Posterior cingulate gyrus (tissue), 11 donors: ENCODE measurements at regions not wholly inside any gene's neighbourhood (a gene's known extent, or its start where the extent isn't known, plus 50 kb on each side); places are given as distances from the start of the nearest gene placed in this dataset.
"Not testable (repeated sequence)": the region's sequence is repeated elsewhere in the genome, so short reads cannot be mapped to it uniquely, and the experiment has no call there.

Source experiments
- DNase-seq, 10 donors: peaks; one replicate each; pipeline versions ENCODE4 v3.0.0 to v3.0.0-alpha.2; 2020 to 2021; ENCODE audit warnings: mixed read lengths in 3 of 10
- intact Hi-C: fragments of 100-400 bp; cut with DNase I; formaldehyde crosslinking; loops from one replicate; pipeline ENCODE4 v1.15.1; 2023

GRCh38 chr2:49687918-49688317 is 533.6 kb upstream of the FSHR start:
- intact Hi-C loops = loop anchor here (5.0 to 10.0 kb wide), 2 partner anchors 454 to 717 kb away; no protein-coding TSS in a partner anchor
- no peak for DNase-seq

- intact Hi-C loops = loop anchor here (5.0 to 10.0 kb wide), 2 partner anchors 455 to 718 kb away; no protein-coding TSS in a partner anchor
- DNase-seq = no peak
Observed at GRCh38 chr2:49686897-49687442, 532.7 kb upstream of the FSHR start.

GRCh38 chr2:49686291-49686690 is 532.0 kb upstream of the FSHR start:
- intact Hi-C loops = loop anchor here (5.0 to 10.0 kb wide), 2 partner anchors 456 to 719 kb away; no protein-coding TSS in a partner anchor
- no peak for DNase-seq

- intact Hi-C loops = no loop called here
- DNase-seq = no peak
Observed at GRCh38 chr2:49677227-49677626, 522.9 kb upstream of the FSHR start.

- DNase-seq = peak in 1 of 10 donors; percentile 58
- intact Hi-C loops = no loop called here
Observed at GRCh38 chr2:49664827-49665226, 510.5 kb upstream of the FSHR start.

- DNase-seq = no peak
- intact Hi-C loops = no loop called here
Observed at GRCh38 chr2:49661809-49662208, 507.5 kb upstream of the FSHR start.

GRCh38 chr2:49656853-49657252 is 502.5 kb upstream of the FSHR start:
- intact Hi-C loops = no loop called here
- no peak for DNase-seq

- intact Hi-C loops = no loop called here
- no peak for DNase-seq
Observed at GRCh38 chr2:49643149-49643548, 488.8 kb upstream of the FSHR start.

GRCh38 chr2:49640630-49641029 is 486.3 kb upstream of the FSHR start:
- intact Hi-C loops = no loop called here
- DNase-seq = no peak

GRCh38 chr2:49621016-49621415 is 466.7 kb upstream of the FSHR start:
- intact Hi-C loops = no loop called here
- no peak for DNase-seq

GRCh38 chr2:49619804-49620203 is 465.5 kb upstream of the FSHR start:
- intact Hi-C loops = loop anchor here (5.0 kb wide), 2 partner anchors 522 to 872 kb away; no protein-coding TSS in a partner anchor
- DNase-seq = no peak

GRCh38 chr2:49618491-49618890 is 464.2 kb upstream of the FSHR start:
- intact Hi-C loops = loop anchor here (5.0 kb wide), 2 partner anchors 524 to 874 kb away; no protein-coding TSS in a partner anchor
- DNase-seq = no peak

GRCh38 chr2:49616800-49617199 is 462.5 kb upstream of the FSHR start:
- no peak for DNase-seq
- intact Hi-C loops = loop anchor here (5.0 kb wide), 2 partner anchors 526 to 876 kb away; no protein-coding TSS in a partner anchor

- intact Hi-C loops, DNase-seq: not testable (repeated sequence)
Observed at GRCh38 chr2:49611796-49612195, 457.5 kb upstream of the FSHR start.

- DNase-seq = no peak
- intact Hi-C loops = no loop called here
Observed at GRCh38 chr2:49600524-49600923, 446.2 kb upstream of the FSHR start.

GRCh38 chr2:49598231-49598630 is 443.9 kb upstream of the FSHR start:
- no peak for DNase-seq
- intact Hi-C loops = no loop called here

- DNase-seq = no peak
- intact Hi-C loops = no loop called here
Observed at GRCh38 chr2:49585921-49586320, 431.6 kb upstream of the FSHR start.

GRCh38 chr2:49582946-49583345 is 428.6 kb upstream of the FSHR start:
- intact Hi-C loops = no loop called here
- DNase-seq = no peak

- DNase-seq = peak in 1 of 10 donors; percentile 25
- intact Hi-C loops = no loop called here
Observed at GRCh38 chr2:49577041-49577440, 422.7 kb upstream of the FSHR start.

GRCh38 chr2:49569176-49569575 is 414.9 kb upstream of the FSHR start:
- intact Hi-C loops = no loop called here
- DNase-seq = no peak

- intact Hi-C loops = no loop called here
- peak in 1 of 10 donors; percentile 20 for DNase-seq
Observed at GRCh38 chr2:49567811-49568600, 413.7 kb upstream of the FSHR start.

GRCh38 chr2:49567021-49567420 is 412.7 kb upstream of the FSHR start:
- no peak for DNase-seq
- intact Hi-C loops = no loop called here
